SU-DHL-6 (cell line): ENCODE measurements at regions not wholly inside any gene's neighbourhood (a gene's known extent, or its start where the extent isn't known, plus 50 kb on each side); places are given as distances from the start of the nearest gene placed in this dataset.

Experiments
- CTCF ChIP-seq: fragments of 200-600 bp; sonication (generic); IDR thresholded peaks from one replicate; pipeline ENCODE4 v1.5.1; 2017; ENCODE audit warnings: antibody characterized with exemption, mild to moderate bottlenecking, low read length, moderate library complexity; ENCODE audit not compliant: insufficient read depth, poor library complexity, severe bottlenecking
- EZH2phosphoT487 ChIP-seq: fragments of 200-600 bp; sonication (generic), shearing (Covaris generic); conservative IDR thresholded peaks from 2 replicates; pipeline ENCODE4 v1.6.1; 2018; ENCODE audit warnings: mild to moderate bottlenecking, antibody characterized with exemption, low read length, moderate library complexity, mixed read lengths

GRCh38 chrX:22758807-22759481 is 240.8 kb upstream of the DDX53 start:
- TF ChIP-seq CTCF (no peak), EZH2phosphoT487 (no peak)
